Neural cell (in vitro differentiated cells): ENCODE measurements at regions not wholly inside any gene's neighbourhood (a gene's known extent, or its start where the extent isn't known, plus 50 kb on each side); places are given as distances from the start of the nearest gene placed in this dataset.

ENCODE experiments used
- H2AFZ ChIP-seq: fragments of 200-600, 300-800 bp; sonication (generic), shearing (Covaris generic); 2 replicates; pipeline ENCODE4 v1.6.0; 2014; ENCODE audit warnings: low read depth, mild to moderate bottlenecking, antibody characterized with exemption, low read length, moderate library complexity
- H3F3A ChIP-seq: fragments of 200-600 bp; shearing (Covaris generic); 2 replicates; pipeline ENCODE4 v1.6.1; 2016; ENCODE audit warnings: mild to moderate bottlenecking, moderate library complexity, mixed read lengths, antibody characterized with exemption, low read length; ENCODE audit not compliant: insufficient read depth, poor library complexity, severe bottlenecking
- H3K27ac ChIP-seq: fragments of 200-600, 300-800 bp; sonication (generic), shearing (Covaris generic); 2 replicates; pipeline ENCODE4 v1.5.1; 2014; ENCODE audit warnings: mild to moderate bottlenecking, low read length, moderate library complexity
- H3K27me3 ChIP-seq: fragments of 300-800, 200-600 bp; sonication (generic), shearing (Covaris generic); 2 replicates; pipeline ENCODE4 v1.6.0; 2014; ENCODE audit warnings: mild to moderate bottlenecking, low read depth, low read length, moderate library complexity; ENCODE audit not compliant: insufficient read depth
- H3K36me3 ChIP-seq: fragments of 300-800, 200-600 bp; sonication (generic), shearing (Covaris generic); 2 replicates; pipeline ENCODE4 v1.5.1; 2014; ENCODE audit warnings: mild to moderate bottlenecking, antibody characterized with exemption, low read length, moderate library complexity; ENCODE audit not compliant: insufficient read depth
- H3K4me2 ChIP-seq: fragments of 300-800, 200-600 bp; sonication (generic), shearing (Covaris generic); 2 replicates; pipeline ENCODE4 v1.6.0; 2014; ENCODE audit warnings: mild to moderate bottlenecking, low read length
- H3K4me3 ChIP-seq: fragments of 300-800, 200-600 bp; sonication (generic), shearing (Covaris generic); 2 replicates; pipeline ENCODE4 v1.5.1; 2014; ENCODE audit warnings: mild to moderate bottlenecking, low read length, moderate library complexity
- H3K79me2 ChIP-seq: fragments of 200-600 bp; shearing (Covaris generic); replicated peaks from 2 replicates; pipeline ENCODE4 v1.6.0; 2014; ENCODE audit warnings: mild to moderate bottlenecking, low read length, moderate library complexity; ENCODE audit not compliant: insufficient read depth
- H3K9ac ChIP-seq: fragments of 300-800, 200-600 bp; sonication (generic), shearing (Covaris generic); 2 replicates; pipeline ENCODE4 v1.6.1; 2016; ENCODE audit warnings: mild to moderate bottlenecking, low read length, mixed read lengths
- H3K9me2 ChIP-seq: fragments of 200-600 bp; shearing (Covaris generic); 2 replicates; pipeline ENCODE4 v1.6.1; 2016; ENCODE audit warnings: mild to moderate bottlenecking, low read length, mixed read lengths; ENCODE audit not compliant: insufficient read depth
- H3K9me3 ChIP-seq: fragments of 200-600, 300-800 bp; sonication (generic), shearing (Covaris generic); 2 replicates; pipeline ENCODE4 v1.6.1; 2016; ENCODE audit warnings: mild to moderate bottlenecking, mixed run types, low read length, moderate library complexity, mixed read lengths
- H4K20me1 ChIP-seq: fragments of 200-600 bp; shearing (Covaris generic); 2 replicates; pipeline ENCODE4 v1.6.1; 2016; ENCODE audit warnings: mild to moderate bottlenecking, mixed run types; ENCODE audit not compliant: insufficient read depth
- EP300 ChIP-seq: fragments of 450-650 bp; conservative IDR thresholded peaks from 2 replicates; pipeline ENCODE4 v1.6.1; 2014; ENCODE audit warnings: antibody characterized with exemption, mild to moderate bottlenecking, moderate library complexity; ENCODE audit not compliant: poor library complexity, severe bottlenecking
- EZH2 ChIP-seq: fragments of 200-600, 300-800 bp; shearing (Covaris generic), sonication (generic); IDR thresholded peaks from 2 replicates; pipeline ENCODE4 v1.6.1; 2014; ENCODE audit warnings: antibody characterized with exemption, low read length, borderline replicate concordance, mild to moderate bottlenecking; ENCODE audit not compliant: insufficient read depth, poor library complexity, severe bottlenecking
- MXI1 ChIP-seq: fragments of 450-650 bp; conservative IDR thresholded peaks from 2 replicates; pipeline ENCODE4 v1.6.1; 2014; ENCODE audit warnings: antibody characterized with exemption, mild to moderate bottlenecking; ENCODE audit not compliant: poor library complexity, severe bottlenecking
- POLR2AphosphoS5 ChIP-seq: IDR thresholded peaks from 2 replicates; pipeline ENCODE4 v1.6.1; 2012
- RAD21 ChIP-seq: fragments of 450-650 bp; conservative IDR thresholded peaks from 2 replicates; pipeline ENCODE4 v1.6.1; 2014; ENCODE audit warnings: antibody characterized with exemption, mild to moderate bottlenecking, moderate library complexity
- SMC3 ChIP-seq: fragments of 450-650 bp; conservative IDR thresholded peaks from 2 replicates; pipeline ENCODE4 v1.6.1; 2014; ENCODE audit warnings: antibody characterized with exemption, mild to moderate bottlenecking, moderate library complexity; ENCODE audit not compliant: poor library complexity
- TAF1 ChIP-seq: IDR thresholded peaks from 2 replicates; pipeline ENCODE4 v1.6.1; 2012; ENCODE audit warnings: low read depth
- TF ChIP-seq, protein P1 (sequence below): IDR thresholded peaks from 2 replicates; pipeline ENCODE4 v1.6.1; 2012; ENCODE audit warnings: borderline replicate concordance
- TF ChIP-seq, protein P2 (sequence below): fragments of 450-650 bp; IDR thresholded peaks from 2 replicates; pipeline ENCODE4 v1.5.1; 2014; ENCODE audit warnings: antibody characterized with exemption, mild to moderate bottlenecking, moderate library complexity; ENCODE audit not compliant: poor library complexity, severe bottlenecking

DNA sequence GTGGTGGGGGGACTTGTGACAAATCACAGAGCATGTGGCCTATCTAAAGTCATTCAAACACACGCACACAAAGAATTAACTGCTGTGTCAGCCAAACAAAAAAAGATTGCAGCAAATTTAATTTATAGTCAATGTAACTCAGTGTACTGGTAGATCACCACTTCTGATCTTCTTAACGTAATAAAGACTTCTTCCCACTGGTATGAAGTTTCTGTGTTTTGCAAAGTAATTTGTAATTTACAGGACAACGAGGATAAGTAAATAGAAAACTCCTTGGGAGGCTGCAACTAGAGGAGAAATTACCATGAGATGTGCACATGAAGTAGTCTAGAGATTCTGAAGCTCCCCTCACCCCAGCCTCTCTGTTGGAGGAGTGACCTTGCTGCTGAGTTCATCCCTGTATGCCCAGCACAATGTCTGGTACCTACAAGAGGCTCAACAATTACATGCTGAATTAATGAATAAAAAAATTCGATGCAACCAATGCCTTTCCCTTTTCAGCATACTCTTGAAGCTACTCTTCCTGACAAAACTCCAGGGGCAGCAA is 207.3 kb downstream of the ARRDC4 start:
- H3K27me3 ChIP-seq: no peaks in the 10 kb centered on the region

GRCh38 chr15:98169551-98169950 is 209.0 kb downstream of the ARRDC4 start:
- Histone ChIP-seq H3K4me2 (no peak overlapping the region), H3K27me3 (no peaks in the 10 kb centered on the region), H4K20me1 (no peaks in the 10 kb centered on the region), H3F3A (no peaks in the 10 kb centered on the region), H3K36me3 (no peaks in the 10 kb centered on the region), H3K79me2 (no peaks in the 10 kb centered on the region), H3K9me3 (no peaks in the 10 kb centered on the region), H3K27ac (no peak overlapping the region), H2AFZ (no peak overlapping the region), H3K4me3 (no peak overlapping the region), H3K9me2 (no peaks in the 10 kb centered on the region), H3K9ac (no peak overlapping the region)
- TF ChIP-seq SMC3: no peak
- TF ChIP-seq RAD21: no peak
- no peak for TF ChIP-seq MXI1
- no peak for TF ChIP-seq EP300
- no peak for TF ChIP-seq EZH2
- TF ChIP-seq POLR2AphosphoS5: no peak
- TF ChIP-seq, protein P1, sequence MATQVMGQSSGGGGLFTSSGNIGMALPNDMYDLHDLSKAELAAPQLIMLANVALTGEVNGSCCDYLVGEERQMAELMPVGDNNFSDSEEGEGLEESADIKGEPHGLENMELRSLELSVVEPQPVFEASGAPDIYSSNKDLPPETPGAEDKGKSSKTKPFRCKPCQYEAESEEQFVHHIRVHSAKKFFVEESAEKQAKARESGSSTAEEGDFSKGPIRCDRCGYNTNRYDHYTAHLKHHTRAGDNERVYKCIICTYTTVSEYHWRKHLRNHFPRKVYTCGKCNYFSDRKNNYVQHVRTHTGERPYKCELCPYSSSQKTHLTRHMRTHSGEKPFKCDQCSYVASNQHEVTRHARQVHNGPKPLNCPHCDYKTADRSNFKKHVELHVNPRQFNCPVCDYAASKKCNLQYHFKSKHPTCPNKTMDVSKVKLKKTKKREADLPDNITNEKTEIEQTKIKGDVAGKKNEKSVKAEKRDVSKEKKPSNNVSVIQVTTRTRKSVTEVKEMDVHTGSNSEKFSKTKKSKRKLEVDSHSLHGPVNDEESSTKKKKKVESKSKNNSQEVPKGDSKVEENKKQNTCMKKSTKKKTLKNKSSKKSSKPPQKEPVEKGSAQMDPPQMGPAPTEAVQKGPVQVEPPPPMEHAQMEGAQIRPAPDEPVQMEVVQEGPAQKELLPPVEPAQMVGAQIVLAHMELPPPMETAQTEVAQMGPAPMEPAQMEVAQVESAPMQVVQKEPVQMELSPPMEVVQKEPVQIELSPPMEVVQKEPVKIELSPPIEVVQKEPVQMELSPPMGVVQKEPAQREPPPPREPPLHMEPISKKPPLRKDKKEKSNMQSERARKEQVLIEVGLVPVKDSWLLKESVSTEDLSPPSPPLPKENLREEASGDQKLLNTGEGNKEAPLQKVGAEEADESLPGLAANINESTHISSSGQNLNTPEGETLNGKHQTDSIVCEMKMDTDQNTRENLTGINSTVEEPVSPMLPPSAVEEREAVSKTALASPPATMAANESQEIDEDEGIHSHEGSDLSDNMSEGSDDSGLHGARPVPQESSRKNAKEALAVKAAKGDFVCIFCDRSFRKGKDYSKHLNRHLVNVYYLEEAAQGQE: no peak
- TF ChIP-seq, protein P2, sequence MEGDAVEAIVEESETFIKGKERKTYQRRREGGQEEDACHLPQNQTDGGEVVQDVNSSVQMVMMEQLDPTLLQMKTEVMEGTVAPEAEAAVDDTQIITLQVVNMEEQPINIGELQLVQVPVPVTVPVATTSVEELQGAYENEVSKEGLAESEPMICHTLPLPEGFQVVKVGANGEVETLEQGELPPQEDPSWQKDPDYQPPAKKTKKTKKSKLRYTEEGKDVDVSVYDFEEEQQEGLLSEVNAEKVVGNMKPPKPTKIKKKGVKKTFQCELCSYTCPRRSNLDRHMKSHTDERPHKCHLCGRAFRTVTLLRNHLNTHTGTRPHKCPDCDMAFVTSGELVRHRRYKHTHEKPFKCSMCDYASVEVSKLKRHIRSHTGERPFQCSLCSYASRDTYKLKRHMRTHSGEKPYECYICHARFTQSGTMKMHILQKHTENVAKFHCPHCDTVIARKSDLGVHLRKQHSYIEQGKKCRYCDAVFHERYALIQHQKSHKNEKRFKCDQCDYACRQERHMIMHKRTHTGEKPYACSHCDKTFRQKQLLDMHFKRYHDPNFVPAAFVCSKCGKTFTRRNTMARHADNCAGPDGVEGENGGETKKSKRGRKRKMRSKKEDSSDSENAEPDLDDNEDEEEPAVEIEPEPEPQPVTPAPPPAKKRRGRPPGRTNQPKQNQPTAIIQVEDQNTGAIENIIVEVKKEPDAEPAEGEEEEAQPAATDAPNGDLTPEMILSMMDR: no peak

More for the DNA sequence above, 207.3 kb downstream of the ARRDC4 start:
- Histone ChIP-seq H3K9ac (no peak overlapping the region), H3K9me2 (no peaks in the 10 kb centered on the region), H3K79me2 (no peaks in the 10 kb centered on the region), H4K20me1 (no peaks in the 10 kb centered on the region), H3K4me2 (no peak overlapping the region), H3K4me3 (no peak overlapping the region), H3K9me3 (no peaks in the 10 kb centered on the region), H2AFZ (no peak overlapping the region), H3K36me3 (no peaks in the 10 kb centered on the region), H3F3A (no peaks in the 10 kb centered on the region), H3K27ac (no peak overlapping the region)
- TF ChIP-seq, protein P2: no peak
- TF ChIP-seq EP300 (no peak), MXI1 (no peak), SMC3 (no peak), TAF1 (no peak), POLR2AphosphoS5 (no peak), EZH2 (no peak), RAD21 (no peak)
- TF ChIP-seq, protein P1: no peak
